Stomach (tissue), 4 donors: ENCODE measurements at regions not wholly inside any gene's neighbourhood (a gene's known extent, or its start where the extent isn't known, plus 50 kb on each side); places are given as distances from the start of the nearest gene placed in this dataset.

Experiments used
- EP300 ChIP-seq: sonication (generic); formaldehyde crosslinking; IDR thresholded peaks from one replicate; pipeline ENCODE4 v1.6.1; 2017; ENCODE audit warnings: antibody characterized with exemption
- TF ChIP-seq, protein P1 (sequence below), 7 experiments: fragments of 450-650 bp in 4 of 7; fragments of 200-600 bp in 3 of 7; sonication (generic) in 3 of 7; IDR thresholded peaks; one replicate each; pipeline ENCODE4 v1.5.1; 2016 to 2019; ENCODE audit warnings: antibody characterized with exemption in 7 of 7, control low read depth in 2 of 7, mild to moderate bottlenecking in 1 of 7

- TF ChIP-seq EP300, result no peak
- TF ChIP-seq, protein P1, sequence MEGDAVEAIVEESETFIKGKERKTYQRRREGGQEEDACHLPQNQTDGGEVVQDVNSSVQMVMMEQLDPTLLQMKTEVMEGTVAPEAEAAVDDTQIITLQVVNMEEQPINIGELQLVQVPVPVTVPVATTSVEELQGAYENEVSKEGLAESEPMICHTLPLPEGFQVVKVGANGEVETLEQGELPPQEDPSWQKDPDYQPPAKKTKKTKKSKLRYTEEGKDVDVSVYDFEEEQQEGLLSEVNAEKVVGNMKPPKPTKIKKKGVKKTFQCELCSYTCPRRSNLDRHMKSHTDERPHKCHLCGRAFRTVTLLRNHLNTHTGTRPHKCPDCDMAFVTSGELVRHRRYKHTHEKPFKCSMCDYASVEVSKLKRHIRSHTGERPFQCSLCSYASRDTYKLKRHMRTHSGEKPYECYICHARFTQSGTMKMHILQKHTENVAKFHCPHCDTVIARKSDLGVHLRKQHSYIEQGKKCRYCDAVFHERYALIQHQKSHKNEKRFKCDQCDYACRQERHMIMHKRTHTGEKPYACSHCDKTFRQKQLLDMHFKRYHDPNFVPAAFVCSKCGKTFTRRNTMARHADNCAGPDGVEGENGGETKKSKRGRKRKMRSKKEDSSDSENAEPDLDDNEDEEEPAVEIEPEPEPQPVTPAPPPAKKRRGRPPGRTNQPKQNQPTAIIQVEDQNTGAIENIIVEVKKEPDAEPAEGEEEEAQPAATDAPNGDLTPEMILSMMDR (IDR thresholded peaks at IDR 0.05), result no peak
These were observed 224.3 kb upstream of the AMIGO2 start for GRCh38 chr12:47303995-47304560.
